GM19455 (cell line): ENCODE measurements at regions not wholly inside any gene's neighbourhood (a gene's known extent, or its start where the extent isn't known, plus 50 kb on each side); places are given as distances from the start of the nearest gene placed in this dataset.
A peak's percentile ranks its signal among the peaks of the same experiment; 100 is the strongest.

Experiments
- ATAC-seq: cut with Tn5 transposase; IDR thresholded peaks from one replicate; pipeline ENCODE4 v1.9.1; 2021; ENCODE audit not compliant: unreplicated experiment

GRCh38 chr12:65546528-65546927 lies 268.0 kb downstream of the MSRB3 start:
- ATAC-seq: no peak

DNA sequence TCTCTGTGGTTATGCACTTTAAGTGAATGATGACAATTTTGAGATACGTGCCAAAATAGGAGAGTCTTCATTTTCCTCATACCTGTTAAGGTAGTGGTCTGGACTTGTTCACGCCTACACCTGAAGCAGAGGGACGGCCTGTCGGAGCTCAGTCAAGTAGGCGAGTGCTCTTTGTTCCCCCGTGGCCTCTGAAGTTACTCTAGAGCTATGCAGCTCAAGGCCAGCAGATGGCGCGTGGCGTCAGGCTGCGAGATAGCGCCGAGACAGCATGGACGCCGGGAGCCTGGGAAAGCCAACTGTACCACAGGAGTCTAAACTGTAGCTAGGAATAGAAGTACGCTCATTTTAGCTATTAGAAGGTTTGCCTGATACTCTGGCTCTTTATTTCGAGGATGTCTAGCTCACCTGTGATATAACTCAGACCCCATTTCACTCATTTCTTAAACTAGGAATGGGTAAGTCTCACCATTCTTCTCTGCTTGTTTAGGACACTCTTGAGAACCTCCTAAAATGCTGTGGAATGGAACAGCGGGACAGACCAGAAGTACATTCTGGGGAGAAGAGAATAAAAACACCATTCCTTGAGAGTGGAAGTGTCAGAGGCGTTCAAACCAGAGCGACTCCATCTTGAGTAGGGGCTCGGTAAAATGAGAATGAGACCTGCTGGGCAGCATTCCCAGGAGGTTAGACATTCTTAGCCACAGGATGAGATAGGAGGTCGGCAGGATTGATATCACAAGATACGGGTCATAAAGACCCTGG lies 267.4 kb upstream of the HMGA2 start:
- ATAC-seq: peak; percentile 100

DNA sequence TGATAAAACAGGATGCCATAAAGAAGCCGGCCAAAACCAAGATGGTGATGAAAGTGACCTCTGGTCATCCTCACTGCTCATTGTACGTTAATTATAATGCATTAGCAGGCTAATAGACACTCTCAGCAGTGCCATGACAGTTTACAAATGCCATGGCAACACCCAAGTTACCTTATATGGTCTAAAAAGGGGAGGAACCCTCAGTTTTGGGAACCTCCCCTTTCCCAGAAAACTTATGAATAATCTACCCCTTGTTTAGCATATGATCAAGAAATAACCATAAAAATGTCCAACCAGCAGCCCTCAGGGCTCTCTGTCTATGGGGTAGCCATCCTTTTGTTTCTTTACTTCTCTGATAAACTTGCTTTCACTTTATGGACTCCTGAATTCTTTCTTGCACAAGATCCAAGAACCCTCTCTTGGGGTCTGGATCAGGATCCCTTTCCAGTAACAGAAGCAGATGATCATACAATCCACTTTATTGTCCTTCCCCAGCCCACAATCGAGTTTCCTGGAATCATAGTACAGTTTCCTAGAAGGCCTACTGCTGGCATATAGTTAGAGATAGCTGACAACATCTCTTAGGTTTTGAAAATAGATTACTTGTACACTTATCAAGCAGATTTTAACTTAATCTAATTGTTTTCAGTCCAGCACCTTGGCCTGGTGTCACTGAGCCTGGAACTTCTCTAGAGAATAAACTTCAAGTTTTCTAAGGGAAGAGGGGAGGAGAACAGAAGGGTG lies 266.7 kb upstream of the HMGA2 start:
- ATAC-seq: no peak

DNA sequence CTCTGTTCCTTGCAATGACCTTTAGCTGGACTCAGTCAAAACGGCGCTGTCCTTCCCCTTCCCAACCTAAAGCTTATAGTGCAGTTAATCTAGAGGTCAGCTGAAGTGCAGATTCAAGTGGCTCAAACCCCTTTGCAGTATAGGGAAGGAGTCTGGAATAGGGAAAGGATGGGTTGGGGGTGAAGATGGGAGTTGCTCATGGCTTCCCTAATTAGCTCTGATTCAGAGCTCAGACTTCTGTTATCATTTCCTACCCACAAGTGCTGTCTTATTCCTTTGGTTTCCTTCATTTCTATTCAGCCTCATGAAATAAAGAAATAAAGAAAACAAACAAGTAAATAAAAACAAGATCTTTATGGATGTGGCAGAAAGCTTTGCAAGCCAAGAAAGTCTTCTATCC lies 264.0 kb upstream of the HMGA2 start:
- ATAC-seq: no peak

DNA sequence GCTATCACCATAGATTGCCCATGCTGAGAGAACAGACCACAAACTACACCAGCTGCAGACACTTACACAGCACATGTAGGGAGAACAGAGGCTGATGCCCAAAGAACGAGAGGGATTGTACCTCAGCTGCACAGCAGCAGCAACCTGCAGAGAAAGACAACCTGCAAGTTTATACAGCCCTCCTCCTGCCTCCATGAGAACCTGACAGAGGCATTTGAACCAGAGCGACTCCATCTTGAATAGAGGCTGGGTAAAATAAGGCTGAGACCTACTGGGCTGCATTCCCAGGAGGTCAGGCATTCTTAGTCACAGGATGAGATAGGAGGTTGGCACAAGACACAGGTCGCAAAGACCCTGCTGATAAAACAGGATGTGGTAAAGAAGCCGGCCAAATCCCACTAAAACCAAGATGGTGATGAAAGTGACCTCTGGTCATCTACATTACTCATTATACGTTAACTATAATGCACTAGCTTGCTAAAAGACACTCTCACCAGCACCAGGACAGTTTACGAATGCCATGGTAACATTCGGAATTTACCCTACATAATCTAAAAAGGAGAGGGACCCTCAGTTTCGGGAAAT lies 262.4 kb upstream of the HMGA2 start:
- no peak for ATAC-seq

DNA sequence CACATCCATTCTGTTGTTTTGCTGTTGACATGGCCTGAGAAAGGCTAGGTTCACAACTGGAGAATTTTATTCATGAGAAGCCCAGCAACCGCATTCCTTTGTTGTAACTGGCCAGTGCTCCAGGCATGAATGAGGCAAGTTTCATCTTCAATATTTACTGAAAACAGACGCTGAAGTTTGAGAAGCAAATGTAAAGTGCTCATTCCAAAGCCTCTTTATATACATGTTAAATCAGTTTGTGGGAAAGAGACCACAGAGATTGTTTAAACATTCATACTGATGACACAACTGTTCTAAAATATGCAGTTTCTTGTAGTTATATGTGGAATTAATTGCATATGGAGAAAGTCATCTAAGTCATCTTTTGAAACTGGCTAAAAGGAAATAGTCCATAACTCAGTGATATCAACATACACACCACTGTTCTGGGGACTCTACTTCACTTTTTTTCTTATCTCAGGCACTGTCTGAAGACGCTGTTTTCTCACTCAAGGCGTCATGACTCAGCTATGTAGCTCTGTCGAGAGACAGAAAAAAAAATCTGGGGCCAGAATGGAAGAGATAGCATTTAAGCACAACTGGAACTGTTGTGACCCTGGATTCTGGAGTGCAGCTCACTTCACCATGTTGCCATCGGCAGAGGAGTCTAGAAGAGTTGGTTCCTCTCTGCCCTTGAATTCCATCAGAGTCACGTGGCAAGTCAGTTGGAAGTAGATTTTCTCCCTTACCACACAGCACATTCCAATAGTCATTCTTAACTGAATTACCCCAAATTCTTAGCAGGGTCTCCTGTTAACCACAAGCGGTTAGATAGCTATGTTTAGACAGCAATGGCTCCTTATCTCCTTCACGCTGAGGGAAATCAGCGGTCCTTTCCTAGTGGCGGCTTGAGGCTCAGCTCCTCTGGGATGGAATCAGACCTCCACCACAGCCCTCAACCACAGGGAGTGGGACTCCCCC lies 258.4 kb upstream of the HMGA2 start:
- ATAC-seq: no peak

DNA sequence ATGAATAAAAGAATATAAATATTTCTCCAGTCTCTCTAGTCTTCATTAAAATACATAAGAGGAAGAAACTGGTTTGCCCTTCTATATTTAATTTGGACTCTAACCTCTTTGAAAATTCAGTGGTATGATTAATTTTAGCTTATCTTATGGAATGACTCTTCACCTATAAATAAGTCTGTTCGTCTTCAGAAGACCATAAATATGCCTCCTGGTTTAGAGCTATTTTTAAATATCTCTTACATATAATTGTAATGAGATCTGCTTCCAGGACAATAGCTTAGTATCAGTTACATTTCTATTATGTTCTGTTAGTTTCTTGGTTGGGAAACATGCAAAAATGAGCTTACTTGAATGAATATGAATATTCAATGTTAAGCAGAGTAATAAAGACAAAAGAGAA lies 257.5 kb upstream of the HMGA2 start:
- no peak for ATAC-seq

DNA sequence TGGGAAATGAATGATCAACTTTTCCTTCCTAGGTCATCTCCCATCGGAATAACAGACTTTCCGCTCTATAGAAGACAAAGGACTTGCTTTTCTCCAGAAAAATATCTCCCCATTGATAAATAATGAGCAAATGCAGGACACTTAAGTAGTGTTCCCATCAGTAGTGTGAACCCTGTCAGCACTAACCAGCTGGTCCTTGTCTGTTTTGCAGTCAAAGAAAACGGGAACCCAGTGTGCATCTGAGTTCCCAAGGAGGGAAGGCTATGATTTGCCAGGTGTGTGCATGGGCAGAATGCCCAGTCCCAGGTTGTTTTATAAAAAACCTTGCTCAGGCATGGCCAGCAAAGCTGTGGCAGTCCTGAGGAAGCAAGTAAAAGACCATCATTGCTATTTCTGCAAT lies 256.5 kb upstream of the HMGA2 start:
- ATAC-seq: no peak

DNA sequence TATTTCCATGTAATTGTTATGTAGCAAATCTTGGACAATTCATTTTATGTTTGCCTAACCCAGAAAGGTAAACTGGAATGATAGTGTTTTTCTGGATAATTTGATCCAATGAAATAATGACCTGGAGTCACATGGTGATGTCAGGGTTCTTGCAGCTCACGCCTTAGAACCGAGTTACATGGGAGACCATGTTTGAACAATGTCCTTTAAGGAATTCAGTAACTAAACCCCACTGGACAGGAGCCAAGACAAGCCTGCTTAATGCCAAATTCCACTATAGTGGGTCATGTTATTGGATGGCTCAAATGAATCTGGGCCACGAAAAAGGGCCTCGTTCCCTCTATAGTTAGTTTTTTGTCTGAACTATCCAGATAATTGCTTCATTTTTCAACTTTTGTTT lies 255.8 kb upstream of the HMGA2 start:
- ATAC-seq: no peak

- no peak for ATAC-seq
Observed at GRCh38 chr12:65570451-65571130, 253.7 kb upstream of the HMGA2 start.

DNA sequence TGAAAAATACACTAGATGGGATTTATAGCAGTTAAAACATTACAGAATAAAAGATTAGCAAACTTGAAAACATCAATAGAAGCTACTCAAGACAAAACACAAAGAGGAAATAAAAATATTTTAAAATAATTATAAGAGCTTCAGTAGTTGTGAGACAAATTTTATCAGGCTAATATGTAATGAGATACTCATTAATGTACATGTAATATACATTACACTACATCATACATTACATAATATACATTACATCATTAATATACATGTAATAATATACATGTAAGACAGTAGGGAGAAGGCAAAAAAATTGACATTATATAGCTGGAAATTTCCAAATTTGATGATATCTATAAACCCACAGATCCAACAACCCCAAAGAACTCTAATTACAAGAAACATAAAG lies 249.4 kb upstream of the HMGA2 start:
- ATAC-seq: no peak

- no peak for ATAC-seq
Observed at GRCh38 chr12:65584016-65584415, 240.3 kb upstream of the HMGA2 start.

DNA sequence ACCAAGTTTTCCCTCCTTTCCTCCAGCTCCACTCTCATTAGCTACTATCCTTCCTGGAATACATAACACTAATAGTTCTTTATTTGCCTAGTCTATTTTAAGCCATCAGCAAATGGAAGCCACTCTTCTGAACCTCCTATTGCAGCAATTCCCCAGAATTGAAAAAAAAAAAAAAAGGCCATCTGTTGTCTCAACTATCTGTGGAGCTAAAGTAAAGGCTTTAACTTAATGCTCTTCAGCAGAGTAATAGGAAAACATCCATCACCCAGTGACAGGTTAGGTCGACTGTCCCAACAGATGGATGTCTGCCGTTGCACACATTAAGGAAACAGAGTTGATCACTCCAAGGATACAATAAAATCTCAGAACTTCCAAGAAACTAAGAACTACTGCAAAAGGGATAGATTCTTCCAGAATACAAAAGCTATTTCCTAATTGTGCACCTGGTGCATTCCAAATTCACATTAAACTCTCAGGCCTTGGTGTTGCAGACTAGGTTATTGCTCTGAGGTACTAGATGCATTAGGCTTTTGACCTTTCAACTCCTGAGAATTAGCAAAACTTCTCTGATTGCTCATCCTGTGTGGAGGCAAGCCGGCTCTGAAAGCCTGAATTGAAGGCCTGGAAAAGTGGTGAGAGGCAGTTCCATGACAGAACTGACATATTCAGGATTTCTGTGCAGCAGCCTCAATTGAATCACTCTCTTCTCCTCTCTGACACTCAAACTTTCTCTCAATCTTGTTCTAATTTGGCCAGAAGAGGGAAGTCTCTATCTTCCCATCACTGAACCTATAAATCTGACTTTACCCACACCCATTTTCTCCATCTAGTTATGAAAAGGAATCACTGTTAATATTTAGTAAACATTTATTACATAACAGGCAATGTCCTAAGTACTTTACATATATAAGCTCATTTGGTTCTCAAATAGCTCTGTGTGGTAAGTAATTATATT lies 238.4 kb upstream of the HMGA2 start:
- ATAC-seq: no peak

DNA sequence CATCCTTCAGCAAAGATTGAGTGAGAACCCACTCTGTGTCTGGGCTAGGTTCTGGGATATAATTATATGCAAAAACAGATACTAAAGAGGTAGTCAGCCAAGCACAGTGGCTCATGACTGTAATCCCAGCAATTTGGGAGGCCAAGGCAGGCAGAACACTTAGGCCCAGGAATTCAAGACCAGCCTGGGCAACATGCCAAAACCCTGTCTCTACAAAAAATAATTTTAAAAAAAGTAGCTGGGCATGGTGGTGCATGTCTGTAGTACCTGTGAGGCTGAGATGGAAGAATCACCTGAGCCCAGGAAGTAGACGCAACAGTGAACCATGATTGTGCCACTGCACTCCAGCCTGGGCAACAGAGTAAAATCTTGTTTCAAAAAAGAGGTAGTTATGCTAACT lies 237.5 kb upstream of the HMGA2 start:
- no peak for ATAC-seq

GRCh38 chr12:65590318-65590717 lies 234.0 kb upstream of the HMGA2 start:
- ATAC-seq: no peak

DNA sequence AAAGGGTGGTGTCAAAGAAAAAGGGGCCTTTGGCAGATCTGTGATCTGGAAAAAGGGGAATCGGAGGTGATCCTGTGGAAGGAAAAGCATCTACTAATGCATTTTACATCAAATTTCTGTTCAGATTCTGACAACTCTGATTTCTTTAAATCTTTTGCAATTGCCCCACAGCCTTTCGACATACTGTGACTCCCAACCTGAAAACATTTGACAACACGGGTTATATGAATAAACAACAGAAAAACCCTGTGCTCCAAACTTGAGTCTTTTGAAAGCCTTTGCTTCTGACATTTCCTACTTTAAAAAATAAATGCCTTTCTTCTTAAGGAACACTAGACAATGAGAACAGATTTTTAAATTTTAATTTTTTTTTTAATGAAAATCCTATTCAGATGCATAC lies 231.9 kb upstream of the HMGA2 start:
- ATAC-seq: no peak

DNA sequence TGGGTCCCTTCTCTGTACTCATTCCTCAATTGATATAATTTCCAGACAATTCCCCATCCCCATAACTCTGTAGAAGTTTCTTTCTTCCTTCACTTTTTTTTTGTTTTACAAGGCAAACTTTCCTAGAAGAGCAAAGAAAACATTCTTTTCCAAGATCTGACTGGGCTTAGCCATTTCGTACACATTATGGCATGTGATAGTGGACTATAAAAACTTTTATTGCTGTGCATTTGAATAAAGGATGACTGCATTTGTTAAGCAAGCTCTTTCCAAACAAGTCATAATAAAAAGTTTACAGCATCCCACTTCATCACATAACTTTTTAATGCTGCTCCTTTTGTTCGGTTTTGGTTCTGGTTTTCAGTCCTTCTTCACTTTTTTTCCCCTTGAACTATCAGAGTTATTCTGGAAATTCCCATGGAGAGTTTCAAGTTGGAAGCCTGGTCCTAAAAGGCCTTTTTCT lies 231.0 kb upstream of the HMGA2 start:
- ATAC-seq: no peak

DNA sequence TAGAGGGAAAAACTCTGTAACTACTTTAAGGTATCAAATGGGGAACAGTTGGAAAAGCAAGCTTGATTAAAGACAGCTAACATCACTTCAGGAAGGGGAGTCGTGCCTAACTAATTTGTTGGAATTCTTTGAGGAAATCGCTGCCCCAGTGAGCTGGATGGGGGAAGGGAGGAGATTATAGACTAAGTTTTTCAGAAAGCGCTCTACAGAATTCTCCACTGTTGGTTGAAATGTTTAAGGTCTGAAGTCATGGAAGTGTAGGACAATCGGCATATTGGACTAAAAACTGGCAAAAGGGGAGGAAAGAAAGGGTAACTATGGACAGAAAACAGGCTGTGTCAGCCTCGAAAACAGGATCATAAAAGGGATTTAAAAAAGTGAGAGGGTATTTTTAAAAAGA lies 229.9 kb upstream of the HMGA2 start:
- no peak for ATAC-seq

- no peak for ATAC-seq
Observed at GRCh38 chr12:65595016-65595560, 229.2 kb upstream of the HMGA2 start.
